ENCODE measurements at regions not wholly inside any gene's neighbourhood (a gene's known extent, or its start where the extent isn't known, plus 50 kb on each side); places are given as distances from the start of the nearest gene placed in this dataset.

DNA sequence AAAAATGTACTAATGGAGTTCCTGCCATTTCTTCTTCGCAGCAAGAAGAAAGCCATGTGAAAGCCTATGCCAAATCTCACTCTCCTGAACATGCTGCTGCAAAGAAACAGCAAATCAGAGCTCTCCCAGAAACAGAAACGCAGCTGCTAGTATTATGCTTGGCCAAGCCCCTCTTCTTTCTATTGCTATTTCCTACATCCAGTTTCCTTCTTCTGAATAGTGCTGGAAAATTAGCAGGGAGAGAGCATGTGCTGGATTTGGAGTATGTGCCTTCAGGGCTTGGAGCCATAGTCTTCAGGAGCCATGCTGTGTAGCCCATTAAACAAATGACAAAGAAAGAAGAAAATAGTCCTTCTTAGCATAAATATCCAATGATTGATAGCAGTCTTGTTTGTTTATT lies 852.0 kb upstream of the PHF14 start:
- peak in 13 of 42 donors; percentile 2 to 54 (median 17) for DNase-seq
- intact Hi-C loops (cut with DNase I): no loop called here

GRCh38 chr7:10122551-10123100 lies 851.0 kb upstream of the PHF14 start:
- peak; percentile 47 to 92 (median 80) for DNase-seq
- intact Hi-C loops (cut with DNase I): no loop called here

- intact Hi-C loops (cut with DNase I): no loop called here
- DNase-seq: peak; percentile 28 to 89 (median 68)
Measured at GRCh38 chr7:10128748-10129147, 844.9 kb upstream of the PHF14 start.

GRCh38 chr7:10138087-10138854 lies 835.4 kb upstream of the PHF14 start:
- intact Hi-C loops (cut with DNase I): no loop called here
- DNase-seq: no peak

DNA sequence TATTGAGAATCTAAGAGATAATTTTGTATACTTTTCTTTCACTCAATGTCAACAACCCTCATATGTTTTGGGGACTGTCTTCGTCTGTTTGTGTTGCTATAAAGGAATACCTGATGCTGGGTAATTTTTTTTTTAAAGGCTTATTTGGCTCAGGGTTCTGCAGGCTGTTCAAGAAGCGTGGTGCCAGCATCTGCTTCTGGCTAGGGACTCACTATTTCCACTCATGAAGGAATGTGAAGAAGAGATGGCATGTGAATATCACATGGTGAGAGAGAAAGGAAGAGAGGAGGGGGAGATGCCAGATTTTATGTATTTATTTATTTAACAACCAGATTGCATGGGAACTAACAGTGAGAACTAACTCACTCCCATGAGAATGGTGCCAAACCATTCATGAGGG lies 827.4 kb upstream of the PHF14 start:
- intact Hi-C loops (cut with DNase I): no loop called here
- DNase-seq: no peak

GRCh38 chr7:10156972-10157371 lies 816.7 kb upstream of the PHF14 start:
- no peak for DNase-seq
- intact Hi-C loops (cut with DNase I): no loop called here

DNA sequence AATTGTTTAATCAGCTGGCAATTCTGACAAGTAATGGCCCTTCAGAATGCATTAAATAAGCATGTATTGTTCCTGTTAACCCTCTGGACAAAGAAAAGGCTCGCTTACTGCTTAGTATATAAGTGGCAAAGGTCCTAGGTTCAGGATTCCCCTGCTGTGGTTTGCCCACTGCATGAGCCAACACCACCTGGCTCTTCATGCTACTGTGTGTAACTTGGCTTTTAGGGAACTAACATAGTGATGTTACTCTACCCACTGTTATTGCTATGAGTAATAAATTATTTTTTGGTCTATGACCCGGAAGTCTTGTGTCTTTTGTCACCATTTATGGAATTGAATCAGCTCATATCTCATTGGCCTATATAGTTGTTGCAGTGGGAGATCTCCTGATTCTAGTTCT lies 791.7 kb upstream of the PHF14 start:
- DNase-seq: no peak
- intact Hi-C loops (cut with DNase I): no loop called here

DNA sequence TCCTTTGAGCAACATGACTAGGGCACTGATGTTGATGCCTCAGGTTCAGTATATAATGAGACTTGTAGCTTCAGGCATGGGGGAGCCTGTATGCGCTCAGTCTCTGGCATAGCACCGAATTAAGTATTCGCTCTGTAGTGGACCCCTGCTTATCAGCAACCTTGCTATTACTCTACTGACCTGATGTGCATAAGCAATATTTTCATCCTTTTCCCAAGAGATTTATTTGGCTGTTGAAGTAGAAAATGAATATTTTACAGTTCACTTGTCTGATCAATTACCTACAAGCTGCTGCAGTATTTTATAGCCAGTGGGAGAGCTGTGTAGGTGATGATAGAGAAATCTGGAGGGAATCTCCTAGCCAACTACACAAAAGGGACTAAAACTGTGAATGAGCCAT lies 781.6 kb upstream of the PHF14 start:
- no peak for DNase-seq
- intact Hi-C loops (cut with DNase I): no loop called here

GRCh38 chr7:10205696-10206095 lies 768.0 kb upstream of the PHF14 start:
- DNase-seq: no peak
- intact Hi-C loops (cut with DNase I): no loop called here

- intact Hi-C loops (cut with DNase I): no loop called here
- no peak for DNase-seq
Measured at GRCh38 chr7:10210000-10210399, 763.7 kb upstream of the PHF14 start.

- DNase-seq: no peak
- intact Hi-C loops (cut with DNase I): no loop called here
Measured at GRCh38 chr7:10211016-10211415, 762.7 kb upstream of the PHF14 start.

- DNase-seq: no peak
- intact Hi-C loops (cut with DNase I): no loop called here
Measured at GRCh38 chr7:10211861-10212260, 761.8 kb upstream of the PHF14 start.

- intact Hi-C loops (cut with DNase I): no loop called here
Measured at GRCh38 chr7:10212649-10213048, 761.0 kb upstream of the PHF14 start.

DNA sequence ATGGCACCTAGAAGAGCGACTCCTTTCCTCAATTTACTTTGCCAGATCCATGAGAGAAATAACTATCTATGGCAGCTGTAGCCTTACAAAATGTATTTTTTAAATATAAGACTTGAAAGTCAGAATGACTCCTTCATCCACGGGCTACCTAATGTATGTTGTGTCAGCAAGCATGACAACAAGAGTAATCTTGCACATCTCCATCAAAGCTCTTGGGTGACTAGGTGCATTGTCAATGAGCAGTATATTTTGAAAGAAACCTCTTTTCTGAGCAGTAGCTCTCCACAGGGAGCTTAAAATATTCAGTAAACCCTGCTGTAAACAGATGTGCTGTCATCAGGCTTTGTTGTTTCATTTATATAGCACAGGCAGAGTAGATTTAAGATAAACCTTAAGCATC lies 757.2 kb upstream of the PHF14 start:
- intact Hi-C loops (cut with DNase I): no loop called here
- DNase-seq: no peak

More at GRCh38 chr7:10212649-10213048, 761.0 kb upstream of the PHF14 start:
- no peak for DNase-seq

DNA sequence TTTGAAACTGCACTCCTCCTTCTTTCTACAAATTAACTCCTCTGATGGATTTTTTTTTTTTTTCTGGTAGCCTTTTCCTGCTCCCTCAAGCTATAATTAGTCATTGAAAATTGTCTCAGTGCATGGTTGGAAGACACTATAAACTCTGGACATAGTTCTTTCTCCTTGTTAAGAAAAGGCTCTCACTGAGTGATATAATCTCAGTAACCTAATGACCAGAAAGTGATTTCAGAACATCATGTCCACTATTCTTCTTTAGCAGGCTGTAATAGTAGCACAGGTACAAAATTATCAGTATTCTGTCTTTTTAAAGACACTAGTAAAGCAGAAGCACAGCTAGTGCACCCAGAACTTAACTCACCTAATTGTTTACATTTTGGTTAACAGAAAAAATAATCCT lies 752.6 kb upstream of the PHF14 start:
- no peak for DNase-seq
- intact Hi-C loops (cut with DNase I): no loop called here

DNA sequence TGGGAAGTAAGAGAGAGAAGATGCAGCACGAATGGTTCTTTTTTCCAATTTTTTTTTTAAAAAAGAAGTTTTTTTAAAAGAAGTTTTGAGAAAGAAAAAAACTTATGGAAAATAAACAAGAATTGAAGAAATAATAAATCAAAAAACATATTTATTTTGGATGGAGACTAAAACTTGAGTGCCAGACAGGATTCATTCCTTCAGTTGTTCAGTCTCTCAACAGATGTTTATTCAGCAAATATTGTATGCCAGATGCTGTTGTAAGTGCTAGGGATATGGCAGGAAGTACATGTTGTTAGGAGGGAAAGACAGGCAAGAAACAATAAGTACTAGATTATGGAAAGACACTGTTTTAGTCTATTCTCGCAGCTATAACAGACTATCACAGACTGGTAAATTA lies 750.7 kb upstream of the PHF14 start:
- no peak for DNase-seq
- intact Hi-C loops (cut with DNase I): no loop called here

GRCh38 chr7:10225275-10225674 lies 748.4 kb upstream of the PHF14 start:
- no peak for DNase-seq
- intact Hi-C loops (cut with DNase I): no loop called here

DNA sequence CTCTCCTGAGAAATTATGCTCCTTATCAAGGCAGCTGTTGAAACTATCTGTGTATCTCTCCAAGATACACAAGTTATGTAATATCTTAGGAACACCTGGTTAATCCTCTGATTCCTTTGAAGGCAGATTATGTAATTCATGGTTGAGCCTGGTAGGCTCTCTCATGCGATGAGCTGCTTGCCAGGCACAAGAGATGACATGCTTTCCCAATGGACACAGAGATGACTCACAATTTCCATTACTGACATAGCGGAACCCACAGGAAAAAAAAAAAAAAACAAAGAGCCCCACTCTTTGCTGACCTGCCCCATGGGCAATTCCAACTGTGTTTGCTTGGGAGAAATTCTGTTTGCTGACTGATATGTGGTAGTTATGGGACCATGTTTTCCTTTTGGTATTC lies 736.4 kb upstream of the PHF14 start:
- intact Hi-C loops (cut with DNase I): no loop called here
- DNase-seq: no peak

- intact Hi-C loops (cut with DNase I): no loop called here
- DNase-seq: no peak
Measured at GRCh38 chr7:10238641-10239040, 735.0 kb upstream of the PHF14 start.

DNA sequence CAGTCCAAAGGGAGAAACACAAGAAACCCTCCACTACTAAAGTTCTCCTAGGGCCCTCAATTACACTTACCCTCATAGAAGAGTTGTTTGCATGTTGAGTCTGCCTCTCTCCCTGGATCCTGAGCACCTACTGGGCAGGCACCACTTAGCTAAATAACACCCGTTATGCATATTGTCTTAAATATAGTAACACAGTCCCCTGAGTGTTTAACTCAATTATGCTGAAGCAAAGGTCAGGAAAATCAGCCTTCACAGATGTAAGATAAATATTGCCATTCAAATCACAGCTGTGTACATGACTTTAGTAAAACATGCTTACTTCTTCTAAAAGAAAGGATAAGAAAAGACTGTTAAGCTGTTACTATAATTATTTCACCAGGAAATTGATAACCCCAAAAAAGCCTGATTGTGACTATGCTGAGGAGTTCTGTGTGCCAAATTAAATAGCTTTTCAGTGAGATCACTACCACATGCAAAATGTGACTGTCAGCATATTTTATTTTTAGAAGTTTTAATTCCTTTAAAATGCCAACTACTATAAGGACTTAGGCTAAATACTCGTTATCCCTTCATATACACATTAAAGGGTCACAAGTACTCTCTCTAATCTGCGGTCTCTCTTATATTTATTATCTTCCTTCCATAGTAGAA lies 733.9 kb upstream of the PHF14 start:
- DNase-seq: no peak
- intact Hi-C loops (cut with DNase I): no loop called here

DNA sequence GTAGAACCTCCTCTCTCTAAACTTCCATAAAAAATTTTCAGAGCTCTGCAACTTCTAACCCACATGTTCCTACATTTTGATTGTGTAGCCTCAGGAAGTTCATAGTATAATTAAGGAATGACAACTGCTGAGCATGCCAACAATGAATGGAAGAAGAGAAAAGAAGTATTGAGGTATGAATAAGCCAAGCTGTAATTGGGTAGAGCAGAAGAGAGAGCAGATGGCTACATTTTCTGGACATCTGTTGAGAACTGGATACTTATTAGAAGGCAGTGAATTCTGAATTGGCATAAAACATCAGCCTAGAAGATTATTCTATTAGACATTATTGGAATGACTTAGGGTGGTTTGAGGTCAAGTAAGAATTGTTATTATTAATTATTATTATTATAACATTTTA lies 728.3 kb upstream of the PHF14 start:
- intact Hi-C loops (cut with DNase I): no loop called here
- DNase-seq: no peak

Data from head of caudate nucleus (tissue), 42 donors.